Epithelial cell of proximal tubule (primary cell): ENCODE measurements at regions not wholly inside any gene's neighbourhood (a gene's known extent, or its start where the extent isn't known, plus 50 kb on each side); places are given as distances from the start of the nearest gene placed in this dataset.

ENCODE experiments used
- DNase-seq: peaks from one replicate; pipeline ENCODE4 v3.0.0-alpha.2; 2011; ENCODE audit warnings: low read depth
- H3K4me3 ChIP-seq: 2 replicates; pipeline ENCODE4 v1.5.1; 2011; ENCODE audit warnings: low read depth, mild to moderate bottlenecking, low read length
- CTCF ChIP-seq: conservative IDR thresholded peaks from 2 replicates; pipeline ENCODE4 v1.5.1; 2012; ENCODE audit warnings: low read depth, mild to moderate bottlenecking, low read length

- DNase-seq, result no peak
- TF ChIP-seq CTCF, result no peak
- H3K4me3 ChIP-seq, result no peak overlapping the region
These were observed 262.1 kb upstream of the SATB1 start for GRCh38 chr3:18687286-18687685.

- DNase-seq, result no peak
- TF ChIP-seq CTCF, result no peak
- H3K4me3 ChIP-seq, result no peak overlapping the region
These were observed 258.8 kb upstream of the SATB1 start for GRCh38 chr3:18683900-18684299.

GRCh38 chr3:18681818-18682345 is 256.7 kb upstream of the SATB1 start:
- no peak for TF ChIP-seq CTCF
- H3K4me3 ChIP-seq, result no peak overlapping the region
- no peak for DNase-seq

- H3K4me3 ChIP-seq, result no peak overlapping the region
- TF ChIP-seq CTCF, result no peak
- DNase-seq, result no peak
These were observed 255.6 kb upstream of the SATB1 start for GRCh38 chr3:18680758-18681157.

- no peak for DNase-seq
- no peak overlapping the region for H3K4me3 ChIP-seq
- TF ChIP-seq CTCF, result no peak
These were observed 254.1 kb upstream of the SATB1 start for GRCh38 chr3:18679238-18679637.

GRCh38 chr3:18675197-18675596 is 250.1 kb upstream of the SATB1 start:
- TF ChIP-seq CTCF, result no peak
- H3K4me3 ChIP-seq, result no peak overlapping the region
- no peak for DNase-seq

GRCh38 chr3:18672561-18672960 is 247.4 kb upstream of the SATB1 start:
- no peak for TF ChIP-seq CTCF
- no peak overlapping the region for H3K4me3 ChIP-seq
- DNase-seq, result no peak
